Gastrocnemius medialis (tissue), 4 donors: ENCODE measurements at regions not wholly inside any gene's neighbourhood (a gene's known extent, or its start where the extent isn't known, plus 50 kb on each side); places are given as distances from the start of the nearest gene placed in this dataset.

Source experiments
- CTCF ChIP-seq, 5 experiments: fragments of 450-650 bp in 3 of 5; fragments of 200-600 bp in 2 of 5; sonication (generic) in 2 of 5; IDR thresholded peaks in 4 of 5; conservative IDR thresholded peaks in 1 of 5; 1 replicate in 4 of 5; 2 replicates in 1 of 5; pipeline ENCODE4 v1.5.1; 2016 to 2019; ENCODE audit warnings: antibody characterized with exemption in 5 of 5, mild to moderate bottlenecking in 3 of 5, moderate library complexity in 3 of 5
- POLR2A ChIP-seq, 2 donors: fragments of 450-650 bp; IDR thresholded peaks; one replicate each; pipeline ENCODE4 v1.6.1; 2017; ENCODE audit warnings: antibody characterized with exemption in 2 of 2, mild to moderate bottlenecking in 2 of 2, moderate library complexity in 2 of 2

- no peak for TF ChIP-seq POLR2A (IDR thresholded peaks at IDR 0.05)
- no peak for TF ChIP-seq CTCF (IDR thresholded peaks at IDR 0.05 in 4 of 5, conservative IDR thresholded peaks at IDR 0.05 in 1 of 5)
Observed at GRCh38 chr3:159038405-159038804, 236.6 kb downstream of the MFSD1 start.
